ENCODE measurements at regions not wholly inside any gene's neighbourhood (a gene's known extent, or its start where the extent isn't known, plus 50 kb on each side); places are given as distances from the start of the nearest gene placed in this dataset.

- intact Hi-C loops (cut with DNase I; ENCODE audit: low total_unique reads) (no loop called here), in situ Hi-C loops (cut with MboI; ENCODE audit: low sequenced_read_pairs in 4 of 4) (no loop called here)
- no peak overlapping the region for H3K27ac ChIP-seq
Observed at GRCh38 chr17:52653014-52653413, 494.5 kb upstream of the CA10 start.

GRCh38 chr17:52648995-52649394 is 490.5 kb upstream of the CA10 start:
- H3K36me3 ChIP-seq: no peaks in the 10 kb centered on the region
- in situ Hi-C loops (cut with MboI; ENCODE audit: low sequenced_read_pairs in 4 of 4): no loop called here
- TF ChIP-seq CTCF (IDR thresholded peaks at IDR 0.05 in 4 of 5, conservative IDR thresholded peaks at IDR 0.05 in 1 of 5) (no peak), POLR2A (IDR thresholded peaks at IDR 0.05) (no peak)
- ATAC-seq: no peak
- H3K4me3 ChIP-seq: no peak overlapping the region
- intact Hi-C loops (cut with DNase I; ENCODE audit: low total_unique reads): no loop called here
- no peaks in the 10 kb centered on the region for H3K4me1 ChIP-seq
- no peaks in the 10 kb centered on the region for H3K27me3 ChIP-seq
- no peak overlapping the region for H3K27ac ChIP-seq
- DNase-seq: no peak
- H3K9me3 ChIP-seq: no peaks in the 10 kb centered on the region

More at GRCh38 chr17:52653014-52653413, 494.5 kb upstream of the CA10 start:
- TF ChIP-seq CTCF (IDR thresholded peaks at IDR 0.05 in 4 of 5, conservative IDR thresholded peaks at IDR 0.05 in 1 of 5) (no peak), POLR2A (IDR thresholded peaks at IDR 0.05) (no peak)
- no peaks in the 10 kb centered on the region for H3K4me1 ChIP-seq
- no peak overlapping the region for H3K4me3 ChIP-seq
- H3K36me3 ChIP-seq: no peaks in the 10 kb centered on the region
- ATAC-seq (no peak), DNase-seq (no peak)
- H3K9me3 ChIP-seq: no peaks in the 10 kb centered on the region
- H3K27me3 ChIP-seq: no peaks in the 10 kb centered on the region

- Histone ChIP-seq H3K27me3 (no peaks in the 10 kb centered on the region), H3K4me1 (no peaks in the 10 kb centered on the region), H3K9me3 (no peaks in the 10 kb centered on the region), H3K36me3 (no peaks in the 10 kb centered on the region), H3K4me3 (no peak overlapping the region), H3K27ac (no peak overlapping the region)
- ATAC-seq (no peak), DNase-seq (no peak)
- TF ChIP-seq POLR2A (IDR thresholded peaks at IDR 0.05): no peak
- TF ChIP-seq CTCF (IDR thresholded peaks at IDR 0.05 in 4 of 5, conservative IDR thresholded peaks at IDR 0.05 in 1 of 5): no peak
- intact Hi-C loops (cut with DNase I; ENCODE audit: low total_unique reads) (no loop called here), in situ Hi-C loops (cut with MboI; ENCODE audit: low sequenced_read_pairs in 4 of 4) (no loop called here)
Observed at GRCh38 chr17:52647411-52647810, 488.9 kb upstream of the CA10 start.

- in situ Hi-C loops (cut with MboI; ENCODE audit: low sequenced_read_pairs in 4 of 4): no loop called here
Observed at GRCh38 chr17:52636443-52636842, 477.9 kb upstream of the CA10 start.

More at GRCh38 chr17:52636443-52636842, 477.9 kb upstream of the CA10 start:
- Histone ChIP-seq H3K9me3 (no peaks in the 10 kb centered on the region), H3K27ac (no peak overlapping the region), H3K4me3 (no peak overlapping the region), H3K4me1 (no peaks in the 10 kb centered on the region), H3K36me3 (no peaks in the 10 kb centered on the region), H3K27me3 (no peaks in the 10 kb centered on the region)
- intact Hi-C loops (cut with DNase I; ENCODE audit: low total_unique reads): no loop called here
- DNase-seq (no peak), ATAC-seq (no peak)
- TF ChIP-seq POLR2A (IDR thresholded peaks at IDR 0.05) (no peak), CTCF (IDR thresholded peaks at IDR 0.05 in 4 of 5, conservative IDR thresholded peaks at IDR 0.05 in 1 of 5) (no peak)
